ENCODE measurements at regions not wholly inside any gene's neighbourhood (a gene's known extent, or its start where the extent isn't known, plus 50 kb on each side); places are given as distances from the start of the nearest gene placed in this dataset.
"Not testable (repeated sequence)": the region's sequence is repeated elsewhere in the genome, so short reads cannot be mapped to it uniquely, and the experiment has no call there.

GRCh38 chr2:111447482-111447881 is 326.8 kb downstream of the BCL2L11 start:
- TF ChIP-seq CTCF (IDR thresholded peaks at IDR 0.05); TCF7L2 (IDR thresholded peaks at IDR 0.05; ENCODE audit: low read depth, low read length); POLR2AphosphoS5 (IDR thresholded peaks at IDR 0.05; ENCODE audit: low read depth, low read length): not testable (repeated sequence)
